HepG2 (cell line): ENCODE measurements at regions not wholly inside any gene's neighbourhood (a gene's known extent, or its start where the extent isn't known, plus 50 kb on each side); places are given as distances from the start of the nearest gene placed in this dataset.

Experiments used
- ATAC-seq: fragments of 200-7000 bp; cut with Tn5 transposase; 3 replicates; pipeline ENCODE4 v1.9.1; 2020; ENCODE audit warnings: mild to moderate bottlenecking, moderate library complexity
- BruUV-seq: library from RNA; stranded (reverse); fragments of 400-500 nt; replicated peaks from 2 replicates; lab custom pipeline; 2021; lab: Mats Ljungman, UMichigan
- CTCF ChIA-PET: fragments of 300-600 bp; formaldehyde crosslinking; extraction: SDS; loops from one replicate; lab custom pipeline; 2021; ENCODE audit warnings: low total read pairs, inconsistent platforms, low intra/inter-chr PET ratio; lab: Yijun Ruan, JAX
- POLR2A ChIA-PET: fragments of 350-600 bp; sonication (Branson Sonifier 250); formaldehyde crosslinking; loops from one replicate; lab custom pipeline; 2020; ENCODE audit warnings: antibody characterized with exemption, inconsistent platforms; lab: Yijun Ruan, JAX
- DNase-seq: peaks from one replicate; pipeline ENCODE4 v3.0.0-alpha.2; 2015; ENCODE audit warnings: low spot score
- FAIRE-seq: peaks from 3 replicates; lab custom pipeline; 2011; peaks lifted over from hg19 to GRCh38; lab: Jason Lieb, UNC
- H2AFZ ChIP-seq: one replicate; pipeline ENCODE4 v1.6.1; 2011; ENCODE audit warnings: low read length, inconsistent platforms
- H3K27ac ChIP-seq: fragments of 300-600 bp; 3 replicates; pipeline ENCODE4 v1.8.0; 2011; ENCODE audit warnings: mixed run types, mild to moderate bottlenecking, mixed read lengths, low read length, inconsistent platforms; ENCODE audit not compliant: insufficient read depth; ENCODE audit errors: extremely low read length
- H3K27me3 ChIP-seq, 2 experiments: fragments of 200-600 bp in 1 of 2; 2 replicates in 1 of 2; 3 replicates in 1 of 2; pipeline versions ENCODE4 v1.6.0 to v1.8.0; 2011; ENCODE audit warnings: low read length in 2 of 2, mild to moderate bottlenecking in 2 of 2, moderate library complexity in 2 of 2, inconsistent platforms in 1 of 2; ENCODE audit not compliant: insufficient read depth in 2 of 2, control insufficient read depth in 1 of 2
- H3K36me3 ChIP-seq, 2 experiments: fragments of 200-600 bp in 1 of 2; replicated peaks in 1 of 2; 2 replicates in 1 of 2; 3 replicates in 1 of 2; pipeline versions ENCODE4 v1.5.1 to v1.8.0; 2011; ENCODE audit warnings: low read length in 2 of 2, inconsistent platforms in 1 of 2; ENCODE audit not compliant: insufficient read depth in 2 of 2, control insufficient read depth in 1 of 2
- H3K4me1 ChIP-seq: 2 replicates; pipeline ENCODE4 v1.5.1; 2012; ENCODE audit warnings: low read length, inconsistent platforms; ENCODE audit not compliant: insufficient read depth
- H3K4me2 ChIP-seq: 2 replicates; pipeline ENCODE4 v1.6.0; 2011; ENCODE audit warnings: low read depth, low read length, inconsistent platforms
- H3K4me3 ChIP-seq, 3 experiments: fragments of 200-600 bp in 1 of 3; sonication (generic), shearing (Covaris generic) in 1 of 3; replicated peaks in 1 of 3; 2 replicates each; pipeline ENCODE4 v1.5.1; 2011 to 2016; ENCODE audit warnings: low read length in 3 of 3, inconsistent platforms in 2 of 3, low read depth in 2 of 3, mild to moderate bottlenecking in 2 of 3, control low read depth in 1 of 3, mixed read lengths in 1 of 3; ENCODE audit not compliant: insufficient read depth in 1 of 3
- H3K79me2 ChIP-seq: one replicate; pipeline ENCODE4 v1.6.1; 2011; ENCODE audit warnings: low read length, inconsistent platforms; ENCODE audit not compliant: insufficient read depth
- H3K9ac ChIP-seq: 2 replicates; pipeline ENCODE4 v1.6.0; 2011; ENCODE audit warnings: mild to moderate bottlenecking, low read depth, low read length, inconsistent platforms; ENCODE audit not compliant: insufficient read depth
- H3K9me3 ChIP-seq: 2 replicates; pipeline ENCODE4 v1.5.1; 2012; ENCODE audit warnings: mild to moderate bottlenecking, low read length
- H4K20me1 ChIP-seq: 2 replicates; pipeline ENCODE4 v1.6.0; 2011; ENCODE audit warnings: inconsistent platforms, mild to moderate bottlenecking, low read length, moderate library complexity; ENCODE audit not compliant: insufficient read depth
- ARNTL ChIP-seq: sonication (generic); formaldehyde crosslinking; IDR thresholded peaks from 2 replicates; pipeline ENCODE4 v1.4.0; 2020; ENCODE audit warnings: mild to moderate bottlenecking, missing genetic modification reagents
- ELF4 ChIP-seq: sonication (generic); formaldehyde crosslinking; IDR thresholded peaks from 2 replicates; pipeline ENCODE4 v1.5.0; 2020; ENCODE audit warnings: missing genetic modification reagents, mild to moderate bottlenecking, moderate library complexity, borderline replicate concordance
- HOXA5 ChIP-seq: sonication (generic); formaldehyde crosslinking; IDR thresholded peaks from 2 replicates; pipeline ENCODE4 v1.4.0; 2020; ENCODE audit warnings: missing genetic modification reagents
- MAFK ChIP-seq, 2 experiments: IDR thresholded peaks in 1 of 2; conservative IDR thresholded peaks in 1 of 2; 2 replicates each; pipeline ENCODE4 v1.6.1; 2011; ENCODE audit warnings: improper control_type of control experiment in 2 of 2, low read length in 2 of 2
- ZFP1 ChIP-seq: IDR thresholded peaks from 2 replicates; pipeline ENCODE4 v1.6.1; 2016
- ZFY ChIP-seq: sonication (generic); formaldehyde crosslinking; IDR thresholded peaks from 2 replicates; pipeline ENCODE4 v1.4.0; 2020; ENCODE audit warnings: missing genetic modification reagents
- ZNF441 ChIP-seq: sonication (generic); formaldehyde crosslinking; IDR thresholded peaks from 2 replicates; pipeline ENCODE4 v1.7.0; 2021; ENCODE audit warnings: missing genetic modification reagents, borderline replicate concordance
- WGBS: methylation state at CpG from one replicate; pipeline ENCODE4 v1.1.6; 2017; ENCODE audit warnings: low lambda C conversion rate; 5-methylcytosine and 5-hydroxymethylcytosine counted together
- in situ Hi-C: cut with HindIII; loops from 2 replicates; pipeline ENCODE4 v1.10.0; 2017; ENCODE audit warnings: low pct_unique_long_range_greater_than_20kb; ENCODE audit not compliant: extremely low pct_ligation_motif_present
- intact Hi-C: fragments of 100-400 bp; cut with micrococcal nuclease; formaldehyde crosslinking; loops from one replicate; pipeline ENCODE4 v1.10.0; 2022; ENCODE audit not compliant: unreplicated experiment
- small RNA-seq, 3 experiments: library from RNA; depleted of rRNA; stranded (forward); fragments of <200 nt; gene quantifications; one replicate each; pipeline ENCODE3, GENCODE V24; 2012; ENCODE audit warnings: low read depth in 2 of 3, low replicate concordance in 1 of 3; ENCODE audit not compliant: insufficient read length in 3 of 3, insufficient read depth in 2 of 3
- TF ChIP-seq, protein P1 (sequence below): sonication (generic); formaldehyde crosslinking; IDR thresholded peaks from 2 replicates; pipeline ENCODE4 v1.4.0; 2020; ENCODE audit warnings: missing genetic modification reagents
- TF ChIP-seq, protein P2 (sequence below): sonication (generic); formaldehyde crosslinking; IDR thresholded peaks from 2 replicates; pipeline ENCODE4 v1.5.1; 2020; ENCODE audit warnings: missing genetic modification reagents, mild to moderate bottlenecking, borderline replicate concordance

DNA sequence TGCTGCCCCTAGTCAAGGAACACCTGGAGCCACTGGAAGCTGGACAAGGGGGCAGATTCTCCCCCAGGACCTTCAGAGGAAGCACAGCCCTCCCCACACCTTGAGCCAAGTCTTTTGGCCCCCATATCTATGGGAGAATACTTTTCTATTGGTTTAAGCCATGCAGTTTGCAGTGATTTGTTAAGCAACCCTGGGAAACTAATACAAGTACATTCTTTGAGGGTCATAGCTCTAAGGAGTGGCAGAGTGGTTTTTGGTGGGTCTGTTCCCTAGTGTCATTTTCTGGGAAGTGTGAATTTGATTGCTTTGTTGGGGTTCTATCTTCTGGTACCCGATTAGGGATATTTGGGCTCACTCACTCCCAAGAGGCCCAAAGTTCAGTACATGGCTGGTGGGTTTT lies 50.8 kb upstream of the PTCSC3 start:
- H3K9ac ChIP-seq = no peak overlapping the region
- no peaks in the 10 kb centered on the region for H3K79me2 ChIP-seq
- in situ Hi-C loops (no loop called here), intact Hi-C loops (no loop called here)
- H3K4me1 ChIP-seq = no peaks in the 10 kb centered on the region
- no peak for FAIRE-seq
- H3K27ac ChIP-seq = no peak overlapping the region
- H2AFZ ChIP-seq = no peak overlapping the region
- WGBS = 3% methylated on average over 1 of the region's 1 CpG
- peaks cover 1 to 47% of the 10 kb centered on the region in 2 experiments; a peak in 4 of 5 replicates for H3K27me3 ChIP-seq
- ATAC-seq = no peak
- ChIA-PET CTCF (no interaction called here), POLR2A (no interaction called here)
- H4K20me1 ChIP-seq = no peaks in the 10 kb centered on the region
- BruUV-seq = no TSS peak
- DNase-seq = no peak
- H3K36me3 ChIP-seq = no peaks in the 10 kb centered on the region
- H3K4me2 ChIP-seq = no peak overlapping the region
- TF ChIP-seq, protein P1, sequence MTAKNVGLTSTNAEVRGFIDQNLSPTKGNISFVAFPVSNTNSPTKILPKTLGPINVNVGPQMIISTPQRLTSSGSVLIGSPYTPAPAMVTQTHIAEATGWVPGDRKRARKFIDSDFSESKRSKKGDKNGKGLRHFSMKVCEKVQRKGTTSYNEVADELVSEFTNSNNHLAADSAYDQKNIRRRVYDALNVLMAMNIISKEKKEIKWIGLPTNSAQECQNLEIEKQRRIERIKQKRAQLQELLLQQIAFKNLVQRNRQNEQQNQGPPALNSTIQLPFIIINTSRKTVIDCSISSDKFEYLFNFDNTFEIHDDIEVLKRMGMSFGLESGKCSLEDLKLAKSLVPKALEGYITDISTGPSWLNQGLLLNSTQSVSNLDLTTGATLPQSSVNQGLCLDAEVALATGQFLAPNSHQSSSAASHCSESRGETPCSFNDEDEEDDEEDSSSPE (CRISPR knock-in tag) = no peak
- no peak for TF ChIP-seq ELF4 (CRISPR knock-in tag)
- TF ChIP-seq ZFP1 (CRISPR knock-in tag) = no peak
- TF ChIP-seq, protein P2, sequence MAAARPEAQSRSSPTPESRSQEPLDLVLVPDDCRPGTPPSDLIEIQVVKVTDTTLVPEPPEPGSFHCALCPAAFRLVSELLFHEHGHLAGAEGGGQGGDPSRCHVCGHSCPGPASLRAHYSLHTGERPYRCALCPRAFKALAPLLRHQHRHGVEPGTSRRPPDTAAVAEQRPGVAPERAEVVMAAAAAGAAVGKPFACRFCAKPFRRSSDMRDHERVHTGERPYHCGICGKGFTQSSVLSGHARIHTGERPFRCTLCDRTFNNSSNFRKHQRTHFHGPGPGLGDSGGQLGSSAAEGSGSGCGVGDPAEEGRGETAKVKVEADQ (CRISPR knock-in tag) = no peak
- no peak for TF ChIP-seq ARNTL
- TF ChIP-seq ZFY = no peak
- TF ChIP-seq ZNF441 (CRISPR knock-in tag) = no peak
- no peak for TF ChIP-seq HOXA5 (CRISPR knock-in tag)
- TF ChIP-seq MAFK (conservative IDR thresholded peaks at IDR 0.05 in 1 of 2, IDR thresholded peaks at IDR 0.05 in 1 of 2; ENCODE audit: low read length in 2 of 2) = no peak
- no peaks in the 10 kb centered on the region for H3K9me3 ChIP-seq
- no peak overlapping the region for H3K4me3 ChIP-seq

Small RNA genes lying in the stretch of these regions (small RNA-seq; reads per million reads assigned to genes)
- 0 reads per million in 3 experiments for gene RN7SKP21
